Neural cell (in vitro differentiated cells): ENCODE measurements at regions not wholly inside any gene's neighbourhood (a gene's known extent, or its start where the extent isn't known, plus 50 kb on each side); places are given as distances from the start of the nearest gene placed in this dataset.

ENCODE experiments used
- H2AFZ ChIP-seq: fragments of 200-600, 300-800 bp; sonication (generic), shearing (Covaris generic); 2 replicates; pipeline ENCODE4 v1.6.0; 2014; ENCODE audit warnings: low read depth, mild to moderate bottlenecking, antibody characterized with exemption, low read length, moderate library complexity
- H3F3A ChIP-seq: fragments of 200-600 bp; shearing (Covaris generic); 2 replicates; pipeline ENCODE4 v1.6.1; 2016; ENCODE audit warnings: mild to moderate bottlenecking, moderate library complexity, mixed read lengths, antibody characterized with exemption, low read length; ENCODE audit not compliant: insufficient read depth, poor library complexity, severe bottlenecking
- H3K27ac ChIP-seq: fragments of 200-600, 300-800 bp; sonication (generic), shearing (Covaris generic); 2 replicates; pipeline ENCODE4 v1.5.1; 2014; ENCODE audit warnings: mild to moderate bottlenecking, low read length, moderate library complexity
- H3K27me3 ChIP-seq: fragments of 300-800, 200-600 bp; sonication (generic), shearing (Covaris generic); 2 replicates; pipeline ENCODE4 v1.6.0; 2014; ENCODE audit warnings: mild to moderate bottlenecking, low read depth, low read length, moderate library complexity; ENCODE audit not compliant: insufficient read depth
- H3K36me3 ChIP-seq: fragments of 300-800, 200-600 bp; sonication (generic), shearing (Covaris generic); 2 replicates; pipeline ENCODE4 v1.5.1; 2014; ENCODE audit warnings: mild to moderate bottlenecking, antibody characterized with exemption, low read length, moderate library complexity; ENCODE audit not compliant: insufficient read depth
- H3K4me2 ChIP-seq: fragments of 300-800, 200-600 bp; sonication (generic), shearing (Covaris generic); 2 replicates; pipeline ENCODE4 v1.6.0; 2014; ENCODE audit warnings: mild to moderate bottlenecking, low read length
- H3K4me3 ChIP-seq: fragments of 300-800, 200-600 bp; sonication (generic), shearing (Covaris generic); 2 replicates; pipeline ENCODE4 v1.5.1; 2014; ENCODE audit warnings: mild to moderate bottlenecking, low read length, moderate library complexity
- H3K79me2 ChIP-seq: fragments of 200-600 bp; shearing (Covaris generic); replicated peaks from 2 replicates; pipeline ENCODE4 v1.6.0; 2014; ENCODE audit warnings: mild to moderate bottlenecking, low read length, moderate library complexity; ENCODE audit not compliant: insufficient read depth
- H3K9ac ChIP-seq: fragments of 300-800, 200-600 bp; sonication (generic), shearing (Covaris generic); 2 replicates; pipeline ENCODE4 v1.6.1; 2016; ENCODE audit warnings: mild to moderate bottlenecking, low read length, mixed read lengths
- H3K9me2 ChIP-seq: fragments of 200-600 bp; shearing (Covaris generic); 2 replicates; pipeline ENCODE4 v1.6.1; 2016; ENCODE audit warnings: mild to moderate bottlenecking, low read length, mixed read lengths; ENCODE audit not compliant: insufficient read depth
- H3K9me3 ChIP-seq: fragments of 200-600, 300-800 bp; sonication (generic), shearing (Covaris generic); 2 replicates; pipeline ENCODE4 v1.6.1; 2016; ENCODE audit warnings: mild to moderate bottlenecking, mixed run types, low read length, moderate library complexity, mixed read lengths
- H4K20me1 ChIP-seq: fragments of 200-600 bp; shearing (Covaris generic); 2 replicates; pipeline ENCODE4 v1.6.1; 2016; ENCODE audit warnings: mild to moderate bottlenecking, mixed run types; ENCODE audit not compliant: insufficient read depth
- EP300 ChIP-seq: fragments of 450-650 bp; conservative IDR thresholded peaks from 2 replicates; pipeline ENCODE4 v1.6.1; 2014; ENCODE audit warnings: antibody characterized with exemption, mild to moderate bottlenecking, moderate library complexity; ENCODE audit not compliant: poor library complexity, severe bottlenecking
- EZH2 ChIP-seq: fragments of 200-600, 300-800 bp; shearing (Covaris generic), sonication (generic); IDR thresholded peaks from 2 replicates; pipeline ENCODE4 v1.6.1; 2014; ENCODE audit warnings: antibody characterized with exemption, low read length, borderline replicate concordance, mild to moderate bottlenecking; ENCODE audit not compliant: insufficient read depth, poor library complexity, severe bottlenecking
- MXI1 ChIP-seq: fragments of 450-650 bp; conservative IDR thresholded peaks from 2 replicates; pipeline ENCODE4 v1.6.1; 2014; ENCODE audit warnings: antibody characterized with exemption, mild to moderate bottlenecking; ENCODE audit not compliant: poor library complexity, severe bottlenecking
- POLR2AphosphoS5 ChIP-seq: IDR thresholded peaks from 2 replicates; pipeline ENCODE4 v1.6.1; 2012
- RAD21 ChIP-seq: fragments of 450-650 bp; conservative IDR thresholded peaks from 2 replicates; pipeline ENCODE4 v1.6.1; 2014; ENCODE audit warnings: antibody characterized with exemption, mild to moderate bottlenecking, moderate library complexity
- SMC3 ChIP-seq: fragments of 450-650 bp; conservative IDR thresholded peaks from 2 replicates; pipeline ENCODE4 v1.6.1; 2014; ENCODE audit warnings: antibody characterized with exemption, mild to moderate bottlenecking, moderate library complexity; ENCODE audit not compliant: poor library complexity
- TAF1 ChIP-seq: IDR thresholded peaks from 2 replicates; pipeline ENCODE4 v1.6.1; 2012; ENCODE audit warnings: low read depth
- TF ChIP-seq, protein P1 (sequence below): fragments of 450-650 bp; IDR thresholded peaks from 2 replicates; pipeline ENCODE4 v1.5.1; 2014; ENCODE audit warnings: antibody characterized with exemption, mild to moderate bottlenecking, moderate library complexity; ENCODE audit not compliant: poor library complexity, severe bottlenecking
- TF ChIP-seq, protein P2 (sequence below): IDR thresholded peaks from 2 replicates; pipeline ENCODE4 v1.6.1; 2012; ENCODE audit warnings: borderline replicate concordance

DNA sequence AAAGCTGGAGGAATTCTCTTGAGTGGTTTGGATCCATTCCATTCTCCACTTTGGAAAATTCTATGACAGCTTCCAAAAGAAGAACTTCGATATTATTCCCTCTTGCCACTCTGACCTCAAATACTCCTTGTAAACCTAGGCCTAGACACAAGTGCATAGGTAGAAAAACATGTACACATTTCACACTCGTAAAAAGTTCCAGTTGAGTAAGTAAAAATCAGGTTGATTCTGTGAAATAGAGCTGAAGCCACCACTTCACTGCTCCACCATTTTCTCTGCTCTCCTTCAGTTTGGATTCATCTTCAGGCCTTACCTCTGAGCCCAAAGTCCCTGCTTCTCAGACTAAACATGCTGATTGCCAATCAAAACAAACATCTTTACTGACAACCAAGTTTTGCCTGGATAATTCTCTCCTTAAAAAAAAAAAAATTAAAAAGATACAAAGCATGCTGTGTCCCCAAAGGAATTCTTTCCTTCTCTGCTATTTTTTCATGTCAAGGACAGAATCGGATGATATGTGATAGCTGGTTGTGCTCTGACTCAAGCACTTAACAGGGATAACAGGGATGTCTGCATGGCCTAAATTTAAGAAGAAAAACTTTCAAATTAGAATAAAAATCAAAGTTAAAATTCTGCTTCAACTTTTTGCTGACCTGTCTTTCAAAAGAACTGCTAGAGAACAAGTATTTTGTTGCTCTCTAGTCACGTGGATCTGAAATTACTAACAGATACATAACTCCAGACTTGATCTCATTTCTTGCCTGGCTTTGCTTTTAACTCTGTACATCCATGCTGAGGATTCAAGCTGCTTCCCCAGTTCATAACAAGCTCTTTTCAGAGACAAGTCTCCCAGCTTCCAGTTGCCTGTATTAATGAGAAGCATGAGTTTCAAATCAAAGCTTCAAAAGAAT is 420.9 kb upstream of the INTU start:
- no peak overlapping the region for H3K27ac ChIP-seq
- H3K27me3 ChIP-seq, result no peaks in the 10 kb centered on the region
- no peaks in the 10 kb centered on the region for H3K9me3 ChIP-seq
- no peak overlapping the region for H3K4me2 ChIP-seq
- no peak overlapping the region for H2AFZ ChIP-seq
- TF ChIP-seq MXI1 (no peak), EP300 (no peak), EZH2 (no peak), POLR2AphosphoS5 (no peak), RAD21 (no peak), TAF1 (no peak), SMC3 (no peak)
- TF ChIP-seq, protein P1, sequence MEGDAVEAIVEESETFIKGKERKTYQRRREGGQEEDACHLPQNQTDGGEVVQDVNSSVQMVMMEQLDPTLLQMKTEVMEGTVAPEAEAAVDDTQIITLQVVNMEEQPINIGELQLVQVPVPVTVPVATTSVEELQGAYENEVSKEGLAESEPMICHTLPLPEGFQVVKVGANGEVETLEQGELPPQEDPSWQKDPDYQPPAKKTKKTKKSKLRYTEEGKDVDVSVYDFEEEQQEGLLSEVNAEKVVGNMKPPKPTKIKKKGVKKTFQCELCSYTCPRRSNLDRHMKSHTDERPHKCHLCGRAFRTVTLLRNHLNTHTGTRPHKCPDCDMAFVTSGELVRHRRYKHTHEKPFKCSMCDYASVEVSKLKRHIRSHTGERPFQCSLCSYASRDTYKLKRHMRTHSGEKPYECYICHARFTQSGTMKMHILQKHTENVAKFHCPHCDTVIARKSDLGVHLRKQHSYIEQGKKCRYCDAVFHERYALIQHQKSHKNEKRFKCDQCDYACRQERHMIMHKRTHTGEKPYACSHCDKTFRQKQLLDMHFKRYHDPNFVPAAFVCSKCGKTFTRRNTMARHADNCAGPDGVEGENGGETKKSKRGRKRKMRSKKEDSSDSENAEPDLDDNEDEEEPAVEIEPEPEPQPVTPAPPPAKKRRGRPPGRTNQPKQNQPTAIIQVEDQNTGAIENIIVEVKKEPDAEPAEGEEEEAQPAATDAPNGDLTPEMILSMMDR, result no peak
- TF ChIP-seq, protein P2, sequence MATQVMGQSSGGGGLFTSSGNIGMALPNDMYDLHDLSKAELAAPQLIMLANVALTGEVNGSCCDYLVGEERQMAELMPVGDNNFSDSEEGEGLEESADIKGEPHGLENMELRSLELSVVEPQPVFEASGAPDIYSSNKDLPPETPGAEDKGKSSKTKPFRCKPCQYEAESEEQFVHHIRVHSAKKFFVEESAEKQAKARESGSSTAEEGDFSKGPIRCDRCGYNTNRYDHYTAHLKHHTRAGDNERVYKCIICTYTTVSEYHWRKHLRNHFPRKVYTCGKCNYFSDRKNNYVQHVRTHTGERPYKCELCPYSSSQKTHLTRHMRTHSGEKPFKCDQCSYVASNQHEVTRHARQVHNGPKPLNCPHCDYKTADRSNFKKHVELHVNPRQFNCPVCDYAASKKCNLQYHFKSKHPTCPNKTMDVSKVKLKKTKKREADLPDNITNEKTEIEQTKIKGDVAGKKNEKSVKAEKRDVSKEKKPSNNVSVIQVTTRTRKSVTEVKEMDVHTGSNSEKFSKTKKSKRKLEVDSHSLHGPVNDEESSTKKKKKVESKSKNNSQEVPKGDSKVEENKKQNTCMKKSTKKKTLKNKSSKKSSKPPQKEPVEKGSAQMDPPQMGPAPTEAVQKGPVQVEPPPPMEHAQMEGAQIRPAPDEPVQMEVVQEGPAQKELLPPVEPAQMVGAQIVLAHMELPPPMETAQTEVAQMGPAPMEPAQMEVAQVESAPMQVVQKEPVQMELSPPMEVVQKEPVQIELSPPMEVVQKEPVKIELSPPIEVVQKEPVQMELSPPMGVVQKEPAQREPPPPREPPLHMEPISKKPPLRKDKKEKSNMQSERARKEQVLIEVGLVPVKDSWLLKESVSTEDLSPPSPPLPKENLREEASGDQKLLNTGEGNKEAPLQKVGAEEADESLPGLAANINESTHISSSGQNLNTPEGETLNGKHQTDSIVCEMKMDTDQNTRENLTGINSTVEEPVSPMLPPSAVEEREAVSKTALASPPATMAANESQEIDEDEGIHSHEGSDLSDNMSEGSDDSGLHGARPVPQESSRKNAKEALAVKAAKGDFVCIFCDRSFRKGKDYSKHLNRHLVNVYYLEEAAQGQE, result no peak
- H3K4me3 ChIP-seq, result no peak overlapping the region
- no peak overlapping the region for H3K9ac ChIP-seq
- no peaks in the 10 kb centered on the region for H3K36me3 ChIP-seq
- H4K20me1 ChIP-seq, result no peaks in the 10 kb centered on the region
- H3K9me2 ChIP-seq, result no peaks in the 10 kb centered on the region
- H3F3A ChIP-seq, result no peaks in the 10 kb centered on the region
- no peaks in the 10 kb centered on the region for H3K79me2 ChIP-seq

DNA sequence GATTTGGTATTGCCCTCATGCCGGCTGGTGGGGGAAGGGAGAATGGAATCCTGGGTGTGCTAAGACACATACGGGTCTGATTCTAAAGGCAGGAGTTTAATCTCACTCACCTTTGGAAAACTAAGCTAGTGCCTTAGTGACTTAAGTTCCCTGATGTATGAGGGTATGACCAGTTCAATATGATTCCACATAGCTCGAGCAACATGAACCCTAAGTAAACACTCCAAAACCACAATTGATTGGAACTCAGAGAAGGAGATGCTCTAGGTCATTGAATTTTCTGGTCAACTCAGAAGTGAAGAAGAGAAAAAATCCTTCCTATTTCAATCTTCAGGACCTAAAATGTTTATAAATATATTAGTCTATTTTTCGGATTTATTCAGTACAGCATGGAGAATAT is 420.1 kb upstream of the INTU start:
- Histone ChIP-seq H4K20me1 (no peaks in the 10 kb centered on the region), H3K9ac (no peak overlapping the region), H3F3A (no peaks in the 10 kb centered on the region), H3K27ac (no peak overlapping the region), H3K27me3 (no peaks in the 10 kb centered on the region), H2AFZ (no peak overlapping the region), H3K9me3 (no peaks in the 10 kb centered on the region), H3K79me2 (no peaks in the 10 kb centered on the region), H3K4me3 (no peak overlapping the region), H3K9me2 (no peaks in the 10 kb centered on the region), H3K4me2 (no peak overlapping the region), H3K36me3 (no peaks in the 10 kb centered on the region)
- TF ChIP-seq SMC3 (no peak), EP300 (no peak), POLR2AphosphoS5 (no peak), MXI1 (no peak), RAD21 (no peak), TAF1 (no peak), EZH2 (no peak)
- TF ChIP-seq, protein P1, result no peak
- TF ChIP-seq, protein P2, result no peak
